Psoas muscle (tissue), 7 donors: ENCODE measurements at regions not wholly inside any gene's neighbourhood (a gene's known extent, or its start where the extent isn't known, plus 50 kb on each side); places are given as distances from the start of the nearest gene placed in this dataset.

ENCODE experiments used
- ATAC-seq, 4 donors: fragments of 200-7000 bp; cut with Tn5 transposase; one replicate each; pipeline ENCODE4 v1.9.1; 2020; ENCODE audit warnings: moderate library complexity in 3 of 4, mild to moderate bottlenecking in 2 of 4
- DNase-seq, 2 donors: peaks; one replicate each; pipeline ENCODE4 v3.0.0-alpha.2; 2020
- H3K27ac ChIP-seq: fragments of 200-600 bp; one replicate; pipeline ENCODE4 v1.8.0; 2022
- H3K27me3 ChIP-seq, 3 donors: fragments of 200-600 bp in 1 of 3; one replicate each; pipeline versions ENCODE4 v1.6.1 to v1.8.0; 2013 to 2022; ENCODE audit warnings: low read length in 2 of 3, mild to moderate bottlenecking in 2 of 3, moderate library complexity in 1 of 3; ENCODE audit not compliant: insufficient read depth in 3 of 3
- H3K36me3 ChIP-seq, 2 donors: fragments of 200-600 bp in 1 of 2; one replicate each; pipeline versions ENCODE4 v1.6.1 to v1.8.0; 2013 to 2022; ENCODE audit warnings: low read depth in 1 of 2, mild to moderate bottlenecking in 1 of 2, moderate library complexity in 1 of 2; ENCODE audit not compliant: insufficient read depth in 1 of 2
- H3K4me1 ChIP-seq: fragments of 200-600 bp; one replicate; pipeline ENCODE4 v1.8.0; 2022
- H3K4me3 ChIP-seq: fragments of 200-600 bp; one replicate; pipeline ENCODE4 v1.8.0; 2022; ENCODE audit warnings: mild to moderate bottlenecking
- H3K9me3 ChIP-seq: fragments of 200-600 bp; one replicate; pipeline ENCODE4 v1.8.0; 2022
- WGBS, 3 donors: extraction: QIAGEN DNeasy Blood & Tissue Kit; methylation state at CpG; one replicate each; pipeline versions ENCODE4 v1.1.6 to v1.1.7; 2013; 5-methylcytosine and 5-hydroxymethylcytosine counted together
- intact Hi-C, 2 donors: fragments of 100-400 bp; cut with DNase I; formaldehyde crosslinking; loops; one replicate each; pipeline versions ENCODE4 v1.11.0 to v1.14.2; 2022
- TF ChIP-seq, protein P1 (sequence below): fragments of 200-600 bp; IDR thresholded peaks from one replicate; pipeline ENCODE4 v1.8.0; 2022; ENCODE audit warnings: antibody characterized with exemption
- donor health status: healthy with polysubstance abuse.
- donor health status: DM: no; HTN: no; CAD: no; lungs with moderate emphysema.
- donor health status: Bipolar disorder and iron deficiency.
- donor health status: healthy.
- donor health status: DM: yes; HTN: yes; CAD: no.
- donor health status: DM: no; HTN: no; CAD: no.
- donor health status: DM: yes; HTN: yes; CAD: no.

- Histone ChIP-seq H3K4me3 (no peak overlapping the region), H3K36me3 (no peaks in the 10 kb centered on the region), H3K27ac (no peak overlapping the region), H3K9me3 (no peaks in the 10 kb centered on the region), H3K27me3 (peaks cover 0 to 4% (median 2%) of the 10 kb centered on the region in 3 donors), H3K4me1 (no peaks in the 10 kb centered on the region)
- intact Hi-C loops: loop anchor here in 1 of 2 donors (5.0 kb wide), 1 partner anchor 192 kb away; the partner anchor contains the start of gene SCN3A
- ATAC-seq: no peak
- DNase-seq: no peak
- 91 to 100% (median 97%) methylated on average over 1 of the region's 1 CpG for WGBS, 3 donors
- TF ChIP-seq, protein P1, sequence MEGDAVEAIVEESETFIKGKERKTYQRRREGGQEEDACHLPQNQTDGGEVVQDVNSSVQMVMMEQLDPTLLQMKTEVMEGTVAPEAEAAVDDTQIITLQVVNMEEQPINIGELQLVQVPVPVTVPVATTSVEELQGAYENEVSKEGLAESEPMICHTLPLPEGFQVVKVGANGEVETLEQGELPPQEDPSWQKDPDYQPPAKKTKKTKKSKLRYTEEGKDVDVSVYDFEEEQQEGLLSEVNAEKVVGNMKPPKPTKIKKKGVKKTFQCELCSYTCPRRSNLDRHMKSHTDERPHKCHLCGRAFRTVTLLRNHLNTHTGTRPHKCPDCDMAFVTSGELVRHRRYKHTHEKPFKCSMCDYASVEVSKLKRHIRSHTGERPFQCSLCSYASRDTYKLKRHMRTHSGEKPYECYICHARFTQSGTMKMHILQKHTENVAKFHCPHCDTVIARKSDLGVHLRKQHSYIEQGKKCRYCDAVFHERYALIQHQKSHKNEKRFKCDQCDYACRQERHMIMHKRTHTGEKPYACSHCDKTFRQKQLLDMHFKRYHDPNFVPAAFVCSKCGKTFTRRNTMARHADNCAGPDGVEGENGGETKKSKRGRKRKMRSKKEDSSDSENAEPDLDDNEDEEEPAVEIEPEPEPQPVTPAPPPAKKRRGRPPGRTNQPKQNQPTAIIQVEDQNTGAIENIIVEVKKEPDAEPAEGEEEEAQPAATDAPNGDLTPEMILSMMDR: no peak
These were observed 55.2 kb upstream of the SLC38A11 start for GRCh38 chr2:165010556-165010955.

DNA sequence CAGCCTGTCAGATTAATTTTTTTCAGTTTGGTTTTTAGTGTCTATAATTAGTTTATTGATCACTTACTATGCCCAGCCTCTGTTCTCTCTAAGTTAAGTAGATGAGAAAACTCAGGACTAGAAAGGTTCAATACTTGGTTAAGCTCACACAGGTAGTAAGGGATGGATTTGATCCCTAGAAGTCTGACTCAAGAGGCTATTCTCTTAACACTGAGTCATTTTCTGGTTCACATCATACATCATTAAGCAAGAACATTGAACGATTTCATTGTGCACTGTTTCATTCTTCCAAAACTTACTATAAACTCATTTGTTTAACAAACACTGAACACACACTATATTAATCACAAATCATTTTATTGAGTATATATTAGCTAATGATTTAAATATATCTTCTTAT lies 54.1 kb upstream of the SLC38A11 start:
- intact Hi-C loops: no loop called here
- DNase-seq (no peak), ATAC-seq (no peak)
- WGBS, 3 donors: 78 to 88% (median 85%) methylated on average over 1 of the region's 1 CpG
- Histone ChIP-seq H3K4me3 (no peak overlapping the region), H3K9me3 (no peaks in the 10 kb centered on the region), H3K36me3 (no peaks in the 10 kb centered on the region), H3K4me1 (no peaks in the 10 kb centered on the region), H3K27ac (no peak overlapping the region), H3K27me3 (peaks cover 0 to 2% (median 0%) of the 10 kb centered on the region in 3 donors)
- TF ChIP-seq, protein P1: no peak

DNA sequence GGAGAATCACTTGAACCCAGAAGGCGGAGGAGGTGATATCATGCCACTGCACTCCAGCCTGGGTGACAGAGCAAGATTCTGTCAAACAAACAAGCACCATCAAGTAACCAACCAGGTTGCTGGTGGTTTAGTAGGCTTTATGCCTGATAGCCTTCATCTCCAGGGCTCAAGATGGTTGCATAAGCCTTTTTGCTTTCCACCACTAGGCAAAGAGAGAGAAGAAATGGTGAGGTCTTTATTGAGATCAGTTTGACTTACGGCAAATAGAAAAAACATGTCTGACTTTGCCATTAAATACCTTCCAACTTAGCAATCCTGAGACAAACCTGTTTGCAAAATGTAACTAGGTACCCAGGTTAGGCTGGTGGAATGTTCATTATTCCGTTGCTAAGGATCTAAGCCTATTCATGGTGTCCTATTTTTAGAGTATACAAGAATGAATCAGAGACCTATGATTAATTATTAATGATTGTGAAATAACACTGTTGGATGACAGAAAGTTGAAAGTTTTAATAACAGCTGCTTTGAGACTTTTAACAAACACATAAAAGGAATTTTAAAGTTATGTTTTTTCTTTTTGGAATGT lies 53.5 kb upstream of the SLC38A11 start:
- Histone ChIP-seq H3K4me3 (no peak overlapping the region), H3K9me3 (no peaks in the 10 kb centered on the region), H3K27ac (no peak overlapping the region), H3K36me3 (no peaks in the 10 kb centered on the region), H3K4me1 (no peaks in the 10 kb centered on the region), H3K27me3 (peaks cover 0 to 2% (median 0%) of the 10 kb centered on the region in 3 donors)
- WGBS, 3 donors: 77 to 83% (median 79%) methylated on average over 3 of the region's 3 CpGs
- intact Hi-C loops: no loop called here
- TF ChIP-seq, protein P1: no peak
- DNase-seq: no peak
- ATAC-seq: no peak

- TF ChIP-seq, protein P1: no peak
- Histone ChIP-seq H3K4me3 (no peak overlapping the region), H3K27me3 (no peaks in the 10 kb centered on the region), H3K36me3 (no peaks in the 10 kb centered on the region), H3K27ac (no peak overlapping the region), H3K9me3 (no peaks in the 10 kb centered on the region), H3K4me1 (no peaks in the 10 kb centered on the region)
- no peak for DNase-seq
- WGBS, 3 donors: 86 to 93% (median 88%) methylated on average over 1 of the region's 1 CpG
- intact Hi-C loops: no loop called here
- ATAC-seq: no peak
These were observed 51.9 kb upstream of the SLC38A11 start for GRCh38 chr2:165007161-165007744.
